IMR-90 (cell line): ENCODE measurements at regions not wholly inside any gene's neighbourhood (a gene's known extent, or its start where the extent isn't known, plus 50 kb on each side); places are given as distances from the start of the nearest gene placed in this dataset.

ENCODE experiments used
- ATAC-seq: fragments of 200-7000 bp; cut with Tn5 transposase; 2 replicates; pipeline ENCODE4 v1.9.1; 2020; ENCODE audit warnings: low read depth, mild to moderate bottlenecking, moderate library complexity
- BruUV-seq: library from RNA; stranded (reverse); fragments of 400-500 nt; replicated peaks from 2 replicates; lab custom pipeline; 2021; lab: Mats Ljungman, UMichigan
- CTCF ChIA-PET: fragments of 300-600 bp; formaldehyde crosslinking; extraction: SDS; loops from one replicate; lab custom pipeline; 2021; ENCODE audit warnings: antibody characterized with exemption; lab: Yijun Ruan, JAX
- POLR2A ChIA-PET: fragments of 300-600 bp; sonication (Branson Sonifier 250); formaldehyde crosslinking; loops from one replicate; lab custom pipeline; 2022; ENCODE audit warnings: antibody characterized with exemption; ENCODE audit not compliant: unreplicated experiment; lab: Charles Lee
- DNase-seq: peaks from one replicate; pipeline ENCODE4 v3.0.0; 2013
- H2AFZ ChIP-seq: replicated peaks from 2 replicates; pipeline ENCODE3; 2013; ENCODE audit warnings: low read length, mild to moderate bottlenecking; ENCODE audit not compliant: poor library complexity
- H2AK5ac ChIP-seq: 2 replicates; pipeline ENCODE4 v1.6.1; 2013; ENCODE audit warnings: low read depth, low read length, inconsistent platforms
- H2AK9ac ChIP-seq: replicated peaks from 2 replicates; pipeline ENCODE3; 2013; ENCODE audit warnings: mild to moderate bottlenecking, low read depth, low read length, moderate library complexity; ENCODE audit not compliant: poor library complexity
- H2BK120ac ChIP-seq: 2 replicates; pipeline ENCODE4 v1.6.1; 2013; ENCODE audit warnings: low read depth, low read length, inconsistent platforms
- H2BK15ac ChIP-seq: 3 replicates; pipeline ENCODE4 v1.6.1; 2013; ENCODE audit warnings: low read depth, low read length, inconsistent platforms
- H2BK20ac ChIP-seq: 2 replicates; pipeline ENCODE4 v1.6.1; 2013; ENCODE audit warnings: low read depth, mild to moderate bottlenecking, inconsistent platforms, low read length, moderate library complexity
- H2BK5ac ChIP-seq: 2 replicates; pipeline ENCODE4 v1.6.1; 2013; ENCODE audit warnings: mild to moderate bottlenecking, low read depth, low read length, inconsistent platforms; ENCODE audit not compliant: poor library complexity, severe bottlenecking
- H3K14ac ChIP-seq: replicated peaks from 2 replicates; pipeline ENCODE4 v1.6.1; 2013; ENCODE audit warnings: low read depth, low read length, inconsistent platforms
- H3K18ac ChIP-seq: 2 replicates; pipeline ENCODE4 v1.6.1; 2013; ENCODE audit warnings: low read depth, low read length, control low read depth
- H3K23ac ChIP-seq: 2 replicates; pipeline ENCODE4 v1.6.1; 2013; ENCODE audit warnings: low read depth, low read length, inconsistent platforms
- H3K27ac ChIP-seq: 2 replicates; pipeline ENCODE4 v1.5.1; 2013; ENCODE audit warnings: mild to moderate bottlenecking, control low read depth, low read length; ENCODE audit not compliant: insufficient read depth
- H3K27me3 ChIP-seq: 2 replicates; pipeline ENCODE4 v1.6.1; 2013; ENCODE audit warnings: low read length; ENCODE audit not compliant: control insufficient read depth, insufficient read depth
- H3K36me3 ChIP-seq: 2 replicates; pipeline ENCODE4 v1.6.1; 2013; ENCODE audit warnings: low read length, mixed read lengths; ENCODE audit not compliant: control insufficient read depth, insufficient read depth
- H3K4ac ChIP-seq: 2 replicates; pipeline ENCODE4 v1.6.1; 2013; ENCODE audit warnings: low read depth, low read length, inconsistent platforms
- H3K4me1 ChIP-seq: 2 replicates; pipeline ENCODE4 v1.6.1; 2013; ENCODE audit warnings: low read length, mixed read lengths; ENCODE audit not compliant: control insufficient read depth, insufficient read depth
- H3K4me2 ChIP-seq: 2 replicates; pipeline ENCODE4 v1.6.1; 2013; ENCODE audit warnings: low read depth, mild to moderate bottlenecking, control low read depth, low read length, moderate library complexity
- H3K4me3 ChIP-seq: 2 replicates; pipeline ENCODE4 v1.5.1; 2013; ENCODE audit warnings: low read depth, mild to moderate bottlenecking, control low read depth, low read length, moderate library complexity; ENCODE audit not compliant: insufficient read depth
- H3K56ac ChIP-seq: 2 replicates; pipeline ENCODE4 v1.6.1; 2013; ENCODE audit warnings: low read length, inconsistent platforms; ENCODE audit not compliant: insufficient read depth; ENCODE audit errors: extremely low read depth
- H3K79me1 ChIP-seq, 2 experiments: 2 replicates each; pipeline ENCODE4 v1.6.1; 2013; ENCODE audit warnings: low read length in 2 of 2, inconsistent platforms in 1 of 2, low read depth in 1 of 2
- H3K9ac ChIP-seq: 2 replicates; pipeline ENCODE4 v1.6.1; 2013; ENCODE audit warnings: low read depth, low read length, control low read depth
- H3K9me1 ChIP-seq: 2 replicates; pipeline ENCODE4 v1.6.1; 2013; ENCODE audit warnings: low read length, inconsistent platforms; ENCODE audit not compliant: insufficient read depth
- H3K9me3 ChIP-seq: 2 replicates; pipeline ENCODE4 v1.6.1; 2013; ENCODE audit warnings: low read length; ENCODE audit not compliant: control insufficient read depth, insufficient read depth
- H4K20me1 ChIP-seq: 2 replicates; pipeline ENCODE4 v1.6.1; 2013; ENCODE audit warnings: low read length, inconsistent platforms; ENCODE audit not compliant: insufficient read depth
- H4K5ac ChIP-seq: 2 replicates; pipeline ENCODE4 v1.6.1; 2013; ENCODE audit warnings: mild to moderate bottlenecking, low read depth, low read length, control low read depth
- H4K8ac ChIP-seq, 2 experiments: 2 replicates each; pipeline ENCODE4 v1.6.1; 2013; ENCODE audit warnings: low read depth in 2 of 2, low read length in 2 of 2, control low read depth in 1 of 2, inconsistent platforms in 1 of 2
- H4K91ac ChIP-seq: 2 replicates; pipeline ENCODE4 v1.6.1; 2013; ENCODE audit warnings: low read depth, low read length, inconsistent platforms; ENCODE audit not compliant: insufficient read depth
- CHD1 ChIP-seq: IDR thresholded peaks from 2 replicates; pipeline ENCODE4 v1.6.1; 2012; ENCODE audit warnings: low read depth, low read length, improper control_type of control experiment
- MXI1 ChIP-seq: IDR thresholded peaks from 2 replicates; pipeline ENCODE4 v1.6.1; 2012; ENCODE audit warnings: low read depth, mild to moderate bottlenecking, low read length, moderate library complexity, borderline replicate concordance
- NFE2L2 ChIP-seq: fragments of 150-350 bp; IDR thresholded peaks from 2 replicates; pipeline ENCODE4 v1.6.1; 2016; ENCODE audit warnings: low read depth, mild to moderate bottlenecking, low read length
- USF2 ChIP-seq: fragments of 150-350 bp; IDR thresholded peaks from 2 replicates; pipeline ENCODE4 v1.6.1; 2017; ENCODE audit warnings: mild to moderate bottlenecking, antibody characterized with exemption, low read length, low read depth
- WGBS, 2 experiments: methylation state at CpG; one replicate each; pipeline versions ENCODE4 v1.1.5 to v1.1.7; 2013; ENCODE audit warnings: missing lambda C conversion rate in 2 of 2; ENCODE audit not compliant: insufficient read length in 1 of 2; ENCODE audit errors: extremely low coverage in 2 of 2; 5-methylcytosine and 5-hydroxymethylcytosine counted together
- dilution Hi-C: fragments of 300-500 bp; cut with HindIII; formaldehyde crosslinking; loops from one replicate; pipeline ENCODE4 v1.14.3; 2018; ENCODE audit warnings: low sequenced_read_pairs; ENCODE audit not compliant: unreplicated experiment
- in situ Hi-C: fragments of 300-500 bp; cut with MboI; formaldehyde crosslinking; loops from 3 replicates; pipeline ENCODE4 v1.14.3; 2019; ENCODE audit warnings: low sequenced_read_pairs, inconsistent platforms, mixed read lengths
- intact Hi-C: fragments of 100-400 bp; cut with micrococcal nuclease; formaldehyde crosslinking; loops from 2 replicates; pipeline ENCODE4 v1.10.0; 2022

- CTCF ChIA-PET = interaction anchor here (0.5 to 0.9 kb wide), 2 partner anchors 275 to 279 kb away, joined by 3 to 6 read pairs; no protein-coding TSS in a partner anchor
- H2AK9ac ChIP-seq = no peak overlapping the region
- H2BK20ac ChIP-seq = no peak overlapping the region
- H3K9me1 ChIP-seq = no peaks in the 10 kb centered on the region
- H4K91ac ChIP-seq = no peak overlapping the region
- no peak overlapping the region for H3K4ac ChIP-seq
- H3K23ac ChIP-seq = no peak overlapping the region
- ATAC-seq (no peak), DNase-seq (no peak)
- no peak overlapping the region for H2BK15ac ChIP-seq
- intact Hi-C loops (no loop called here), dilution Hi-C loops (no loop called here), in situ Hi-C loops (no loop called here)
- H3K4me2 ChIP-seq = no peak overlapping the region
- no peak overlapping the region for H3K18ac ChIP-seq
- no TSS peak for BruUV-seq
- H3K56ac ChIP-seq = no peak overlapping the region
- H2AFZ ChIP-seq = no peak overlapping the region
- H4K8ac ChIP-seq = no peak overlapping the region
- no peaks in the 10 kb centered on the region for H3K36me3 ChIP-seq
- H2BK5ac ChIP-seq = no peak overlapping the region
- TF ChIP-seq USF2 (no peak), NFE2L2 (no peak), CHD1 (no peak), MXI1 (no peak)
- no peaks in the 10 kb centered on the region for H4K20me1 ChIP-seq
- no peak overlapping the region for H3K9ac ChIP-seq
- peaks cover 4% of the 10 kb centered on the region; the same call in 1 of the 2 replicates for H3K27me3 ChIP-seq
- POLR2A ChIA-PET = no interaction called here
- H3K4me1 ChIP-seq = no peaks in the 10 kb centered on the region
- no peak overlapping the region for H2BK120ac ChIP-seq
- H3K4me3 ChIP-seq = no peak overlapping the region
- no peaks in the 10 kb centered on the region for H3K79me1 ChIP-seq
- H2AK5ac ChIP-seq = no peak overlapping the region
- H3K9me3 ChIP-seq = no peaks in the 10 kb centered on the region
- H3K14ac ChIP-seq = no peak overlapping the region
- no CpG with 5 or more reads among the region's 4 CpGs for WGBS, 2 experiments
- no peak overlapping the region for H3K27ac ChIP-seq
- H4K5ac ChIP-seq = no peak overlapping the region
These were observed 88.3 kb upstream of the CACUL1 start for GRCh38 chr10:118842843-118843624.
